ENCODE measurements at regions not wholly inside any gene's neighbourhood (a gene's known extent, or its start where the extent isn't known, plus 50 kb on each side); places are given as distances from the start of the nearest gene placed in this dataset.
"Not testable (repeated sequence)": the region's sequence is repeated elsewhere in the genome, so short reads cannot be mapped to it uniquely, and the experiment has no call there.

DNA sequence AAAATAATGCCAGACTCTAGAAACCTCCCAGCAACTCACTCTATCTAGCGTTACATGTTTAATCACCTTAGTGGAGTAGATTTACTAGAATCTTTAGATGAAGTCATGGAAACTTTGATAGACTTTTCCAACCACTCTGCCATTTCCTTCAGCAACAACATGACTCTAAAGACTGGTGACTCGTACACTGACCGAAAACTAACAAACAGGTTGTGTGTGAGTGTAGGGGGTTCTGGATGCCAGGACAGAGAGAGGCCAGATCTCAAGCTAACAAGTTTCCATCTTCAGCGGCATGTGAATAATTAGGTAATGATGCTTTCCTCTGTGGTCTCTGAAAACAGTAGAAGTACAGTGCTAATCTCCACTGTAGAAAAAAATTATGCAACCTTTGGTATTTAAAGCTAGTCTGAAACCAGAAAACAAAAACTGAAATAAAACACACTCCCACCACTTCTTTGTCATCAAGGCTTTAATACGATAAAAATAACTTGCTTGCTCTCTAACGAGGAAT lies 286.4 kb downstream of the PRDM5 start:
- DNase-seq (ENCODE audit: low read depth) = no peak

DNA sequence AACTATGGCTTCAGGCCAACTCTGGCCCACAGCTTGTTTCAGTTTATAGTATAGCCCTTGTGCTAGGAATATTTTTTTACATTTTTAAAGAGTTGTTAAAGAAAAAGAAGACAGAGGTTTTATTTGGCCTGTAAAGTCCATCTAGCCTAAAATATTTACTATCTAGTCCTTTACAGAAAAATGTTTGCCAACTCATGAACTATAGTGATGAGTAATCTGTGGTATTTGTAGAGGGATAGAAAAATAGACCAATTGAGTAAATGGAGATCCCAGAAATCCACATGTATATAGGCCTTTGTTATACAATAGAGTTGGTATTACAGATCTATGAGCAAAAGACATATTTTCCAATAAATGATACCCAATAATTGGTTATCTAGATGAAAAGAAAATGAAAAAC lies 288.7 kb downstream of the PRDM5 start:
- no peak for DNase-seq (ENCODE audit: low read depth)

DNA sequence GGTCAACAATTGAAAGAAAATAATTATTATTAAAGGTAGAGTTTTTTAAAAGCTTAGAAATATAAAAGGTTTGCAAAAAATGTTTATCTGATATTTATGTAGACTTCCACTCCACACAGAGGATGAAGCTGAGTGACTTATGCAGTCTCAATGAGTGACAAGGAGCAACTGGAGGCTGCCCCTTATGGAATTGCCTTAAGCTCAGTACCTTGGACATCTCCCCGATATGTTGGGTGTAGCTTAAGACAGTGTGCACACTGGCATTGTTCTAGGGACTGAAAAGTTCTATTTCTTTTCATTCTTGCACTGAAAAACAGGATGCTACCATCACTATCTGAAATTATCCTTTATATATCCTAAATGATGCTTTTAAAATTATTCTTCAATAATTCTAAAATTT lies 292.1 kb downstream of the PRDM5 start:
- no peak for DNase-seq (ENCODE audit: low read depth)

GRCh38 chr4:120629546-120630108 lies 292.9 kb downstream of the PRDM5 start:
- no peak for DNase-seq (ENCODE audit: low read depth)

DNA sequence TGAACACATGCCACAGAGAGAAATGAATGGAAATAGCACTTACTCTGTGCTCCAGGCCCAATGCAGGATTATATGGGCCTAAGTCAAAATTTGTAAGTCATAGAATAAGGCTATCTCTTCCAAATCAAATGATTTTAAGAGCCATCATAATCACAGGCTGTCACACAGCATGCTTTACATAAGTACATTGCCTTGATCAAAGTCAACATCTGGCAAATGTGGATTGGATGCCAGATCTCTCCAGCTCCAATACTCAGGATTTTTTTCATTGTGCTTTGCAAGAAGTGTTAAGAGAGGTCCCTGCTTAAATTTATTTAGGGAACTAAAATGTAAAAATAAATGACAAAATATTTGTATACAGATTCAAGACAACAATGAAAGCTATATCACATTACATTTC lies 299.9 kb downstream of the PRDM5 start:
- DNase-seq (ENCODE audit: low read depth) = no peak

DNA sequence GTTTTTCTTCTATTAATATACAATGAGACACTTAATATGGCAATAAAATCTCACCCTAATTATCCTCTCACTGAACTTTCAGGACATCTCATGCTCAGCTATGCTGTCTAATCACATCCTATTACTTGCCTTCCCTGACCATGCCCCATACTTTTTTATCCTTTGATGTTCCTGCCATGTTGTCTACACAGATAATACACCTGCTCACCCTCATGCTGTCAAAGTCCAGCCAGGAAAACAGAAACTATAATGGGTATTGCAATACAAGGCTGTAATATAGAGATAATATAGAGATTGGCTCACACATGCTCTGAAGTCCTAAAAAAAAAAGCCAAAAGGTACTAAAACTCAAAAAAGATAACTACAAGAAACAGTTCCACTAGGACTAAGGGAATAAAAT lies 305.4 kb downstream of the PRDM5 start:
- no peak for DNase-seq (ENCODE audit: low read depth)

GRCh38 chr4:120616041-120616440 lies 306.5 kb downstream of the PRDM5 start:
- DNase-seq (ENCODE audit: low read depth) = no peak

DNA sequence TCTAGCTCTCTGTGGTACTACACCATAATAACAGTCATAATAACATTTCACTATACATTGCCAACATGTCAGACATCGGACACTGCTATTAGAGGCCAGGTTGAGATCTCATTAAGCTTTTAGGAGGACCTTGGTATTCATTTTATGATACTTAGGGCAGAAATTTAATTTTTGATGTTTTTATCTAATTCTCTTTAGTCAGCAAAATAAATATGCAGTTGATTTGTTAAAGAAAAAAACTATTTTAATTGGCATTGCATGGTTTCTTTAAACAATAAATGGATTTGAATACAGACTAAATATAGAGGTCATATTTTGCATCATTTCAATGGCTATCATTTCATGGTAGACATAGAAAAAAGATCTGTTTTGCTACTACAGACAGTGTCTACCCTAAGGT lies 308.7 kb downstream of the PRDM5 start:
- DNase-seq (ENCODE audit: low read depth) = no peak

GRCh38 chr4:120611092-120611491 lies 311.4 kb downstream of the PRDM5 start:
- DNase-seq (ENCODE audit: low read depth) = no peak

DNA sequence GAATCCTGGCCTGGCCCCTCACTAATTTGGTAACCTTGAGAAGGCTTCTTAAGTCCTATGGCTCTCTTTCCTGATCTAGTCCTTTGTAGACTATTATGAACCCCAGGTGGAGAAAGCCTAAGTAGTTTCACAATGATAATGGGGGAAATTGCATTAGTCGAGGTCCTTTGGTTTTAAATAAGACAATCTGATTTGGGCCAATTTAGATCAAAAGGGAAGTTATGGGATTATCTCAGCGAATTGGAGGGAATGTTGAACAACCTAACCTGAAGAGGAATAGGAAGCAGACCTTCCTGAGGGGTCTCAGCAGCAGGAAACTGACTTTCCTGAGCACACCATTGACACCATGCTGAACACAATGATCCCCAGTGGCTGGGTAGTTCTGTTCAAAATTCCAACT lies 331.5 kb downstream of the PRDM5 start:
- DNase-seq (ENCODE audit: low read depth) = no peak

DNA sequence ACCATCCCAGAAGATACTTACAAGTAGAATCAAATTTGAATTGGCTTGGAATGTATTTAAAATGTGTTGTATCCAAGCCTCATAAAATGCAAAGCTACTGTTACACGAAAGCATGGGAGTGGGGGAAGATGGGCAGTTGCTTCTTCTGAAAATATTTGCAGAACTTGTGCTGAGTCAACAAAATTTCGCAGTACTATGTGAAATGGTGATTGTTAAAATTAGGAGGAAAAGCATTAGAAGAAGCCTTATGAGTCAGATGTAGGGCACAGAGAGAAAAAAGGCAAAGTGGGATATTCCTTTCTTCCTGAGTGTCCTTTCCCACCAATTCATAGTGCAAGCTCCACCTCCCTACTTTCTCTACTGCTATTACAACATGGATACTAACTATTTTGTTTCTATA lies 332.7 kb downstream of the PRDM5 start:
- DNase-seq (ENCODE audit: low read depth) = no peak

- DNase-seq (ENCODE audit: low read depth) = no peak
These were observed 353.8 kb downstream of the PRDM5 start for GRCh38 chr4:120568731-120569130.

- DNase-seq (ENCODE audit: low read depth) = no peak
These were observed 360.9 kb downstream of the PRDM5 start for GRCh38 chr4:120561648-120562047.

GRCh38 chr4:120557372-120557771 lies 365.2 kb downstream of the PRDM5 start:
- DNase-seq (ENCODE audit: low read depth) = no peak

GRCh38 chr4:120555058-120555457 lies 367.5 kb downstream of the PRDM5 start:
- DNase-seq (ENCODE audit: low read depth) = no peak

DNA sequence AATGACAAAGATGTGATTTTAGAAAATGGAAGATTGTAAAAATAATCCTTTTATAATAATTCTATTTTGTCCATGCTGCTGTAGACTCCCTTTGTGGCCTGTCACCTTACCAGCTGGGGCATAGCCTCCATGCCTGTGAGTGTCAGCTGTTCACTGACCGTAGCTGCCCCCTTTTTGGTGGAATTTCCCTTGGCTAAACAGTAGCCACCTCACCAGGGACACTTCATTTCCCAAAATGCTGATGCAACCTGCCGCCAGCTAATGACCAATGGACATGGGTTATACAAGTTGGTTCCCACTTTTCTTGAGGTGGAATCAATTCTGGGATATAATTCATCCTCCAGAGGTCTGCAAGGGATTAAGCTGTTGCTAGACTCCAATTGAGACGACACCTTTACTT lies 368.4 kb downstream of the PRDM5 start:
- DNase-seq (ENCODE audit: low read depth) = no peak

GRCh38 chr4:120550624-120551220 lies 371.8 kb downstream of the PRDM5 start:
- DNase-seq (ENCODE audit: low read depth) = not testable (repeated sequence)

DNA sequence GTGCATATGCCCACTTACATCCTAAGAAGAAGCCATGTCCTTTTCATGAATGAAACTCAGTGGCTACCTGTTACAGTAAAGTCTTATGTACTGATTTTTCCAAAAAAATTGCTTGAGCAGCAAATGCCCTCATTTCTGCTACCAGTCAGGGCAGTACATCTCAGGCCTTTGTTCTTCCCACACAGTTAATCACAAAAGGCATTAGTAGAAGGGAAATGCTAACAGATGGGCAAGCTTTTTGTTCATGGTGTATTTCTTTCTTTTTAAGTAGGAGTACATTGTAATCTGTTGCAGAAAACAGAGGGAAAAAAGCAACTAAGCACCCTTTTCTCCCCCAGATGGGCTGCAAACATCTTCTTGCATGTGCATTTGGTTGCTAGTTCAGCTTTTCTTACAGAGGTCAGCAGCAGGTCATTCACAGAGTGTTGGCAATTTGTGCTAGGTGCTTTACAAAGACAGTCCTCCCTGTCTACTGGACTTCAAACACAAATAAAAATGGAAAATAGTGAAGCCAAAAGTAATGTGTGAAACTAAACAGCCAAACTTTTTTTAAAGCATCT lies 373.4 kb downstream of the PRDM5 start:
- no peak for DNase-seq (ENCODE audit: low read depth)

- no peak for DNase-seq (ENCODE audit: low read depth)
These were observed 377.1 kb downstream of the PRDM5 start for GRCh38 chr4:120545391-120545790.

DNA sequence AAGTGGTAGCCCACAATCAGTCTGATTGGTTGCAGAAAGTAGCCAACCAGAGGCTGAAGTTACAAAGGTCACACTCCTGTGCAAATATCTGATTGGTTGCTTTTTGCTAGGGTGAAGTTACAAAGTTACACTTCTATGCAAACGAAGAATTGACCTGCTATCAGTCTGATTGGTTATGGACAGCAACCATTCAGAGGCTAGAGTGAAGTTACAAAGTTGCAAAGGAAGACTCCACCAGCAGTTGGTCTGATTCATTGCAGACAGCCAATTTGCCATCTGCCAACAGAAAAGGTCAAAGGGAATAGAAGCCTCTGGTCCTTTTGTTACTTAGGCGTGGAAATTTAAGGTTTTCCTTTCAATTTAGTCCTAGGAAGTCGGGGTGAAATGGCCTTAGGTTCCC lies 377.7 kb downstream of the PRDM5 start:
- no peak for DNase-seq (ENCODE audit: low read depth)

- DNase-seq (ENCODE audit: low read depth) = no peak
These were observed 381.9 kb downstream of the PRDM5 start for GRCh38 chr4:120540625-120541024.

DNA sequence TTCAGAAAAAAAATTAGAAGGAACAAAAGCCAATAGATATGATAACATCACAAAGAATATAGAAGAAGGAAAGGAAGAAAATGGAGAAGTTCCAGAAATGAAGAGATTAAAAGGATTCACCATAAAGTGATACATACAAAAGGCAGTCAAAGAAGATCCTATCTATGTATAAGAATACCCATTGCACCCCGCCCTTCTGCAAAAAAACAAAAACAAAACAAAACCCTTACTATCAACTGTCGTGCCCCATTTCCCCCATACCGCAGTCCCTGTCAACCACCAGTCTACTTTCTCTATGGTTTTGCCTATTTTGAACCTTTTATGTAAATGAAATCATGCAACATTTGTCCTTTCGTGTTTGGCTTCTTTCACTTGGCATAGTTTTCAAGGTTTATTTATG lies 385.6 kb downstream of the PRDM5 start:
- no peak for DNase-seq (ENCODE audit: low read depth)

- DNase-seq (ENCODE audit: low read depth) = no peak
These were observed 394.1 kb downstream of the PRDM5 start for GRCh38 chr4:120528428-120528827.

- no peak for DNase-seq (ENCODE audit: low read depth)
These were observed 396.5 kb downstream of the PRDM5 start for GRCh38 chr4:120526033-120526432.

Data from GM04503 (cell line).